22Rv1 (cell line): ENCODE measurements at regions not wholly inside any gene's neighbourhood (a gene's known extent, or its start where the extent isn't known, plus 50 kb on each side); places are given as distances from the start of the nearest gene placed in this dataset.

Experiments used
- ZFX ChIP-seq: fragments of 450-650 bp; IDR thresholded peaks from 2 replicates; pipeline ENCODE4 v1.6.1; 2017; ENCODE audit warnings: antibody characterized with exemption, borderline replicate concordance
- TF ChIP-seq, protein P1 (sequence below): fragments of 450-650 bp; IDR thresholded peaks from 2 replicates; pipeline ENCODE4 v1.5.1; 2017; ENCODE audit warnings: mild to moderate bottlenecking

DNA sequence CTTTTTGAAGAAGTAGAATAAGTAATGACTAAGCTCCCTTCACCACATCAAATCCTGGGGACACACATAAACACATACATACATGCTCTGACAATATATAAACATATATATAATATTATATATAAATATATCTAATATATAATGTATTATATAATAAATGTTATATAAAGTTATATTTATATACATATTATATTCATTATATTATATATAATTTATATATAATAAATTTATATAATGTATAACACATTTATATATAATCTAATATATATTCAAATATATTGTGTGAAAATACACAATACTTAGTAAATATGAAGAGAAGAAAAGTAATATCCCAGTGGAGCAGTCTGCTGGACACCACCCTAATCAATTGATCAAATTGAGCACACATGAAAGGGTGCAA, 2177.9 kb upstream of the CELF4 start:
- TF ChIP-seq, protein P1, sequence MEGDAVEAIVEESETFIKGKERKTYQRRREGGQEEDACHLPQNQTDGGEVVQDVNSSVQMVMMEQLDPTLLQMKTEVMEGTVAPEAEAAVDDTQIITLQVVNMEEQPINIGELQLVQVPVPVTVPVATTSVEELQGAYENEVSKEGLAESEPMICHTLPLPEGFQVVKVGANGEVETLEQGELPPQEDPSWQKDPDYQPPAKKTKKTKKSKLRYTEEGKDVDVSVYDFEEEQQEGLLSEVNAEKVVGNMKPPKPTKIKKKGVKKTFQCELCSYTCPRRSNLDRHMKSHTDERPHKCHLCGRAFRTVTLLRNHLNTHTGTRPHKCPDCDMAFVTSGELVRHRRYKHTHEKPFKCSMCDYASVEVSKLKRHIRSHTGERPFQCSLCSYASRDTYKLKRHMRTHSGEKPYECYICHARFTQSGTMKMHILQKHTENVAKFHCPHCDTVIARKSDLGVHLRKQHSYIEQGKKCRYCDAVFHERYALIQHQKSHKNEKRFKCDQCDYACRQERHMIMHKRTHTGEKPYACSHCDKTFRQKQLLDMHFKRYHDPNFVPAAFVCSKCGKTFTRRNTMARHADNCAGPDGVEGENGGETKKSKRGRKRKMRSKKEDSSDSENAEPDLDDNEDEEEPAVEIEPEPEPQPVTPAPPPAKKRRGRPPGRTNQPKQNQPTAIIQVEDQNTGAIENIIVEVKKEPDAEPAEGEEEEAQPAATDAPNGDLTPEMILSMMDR, result no peak
- no peak for TF ChIP-seq ZFX
